AG08396 (cell line): ENCODE measurements at regions not wholly inside any gene's neighbourhood (a gene's known extent, or its start where the extent isn't known, plus 50 kb on each side); places are given as distances from the start of the nearest gene placed in this dataset.
"Not testable (repeated sequence)": the region's sequence is repeated elsewhere in the genome, so short reads cannot be mapped to it uniquely, and the experiment has no call there.

ENCODE experiments used
- DNase-seq: peaks from one replicate; pipeline ENCODE4 v3.0.0; 2012; ENCODE audit warnings: low spot score, mixed read lengths

DNA sequence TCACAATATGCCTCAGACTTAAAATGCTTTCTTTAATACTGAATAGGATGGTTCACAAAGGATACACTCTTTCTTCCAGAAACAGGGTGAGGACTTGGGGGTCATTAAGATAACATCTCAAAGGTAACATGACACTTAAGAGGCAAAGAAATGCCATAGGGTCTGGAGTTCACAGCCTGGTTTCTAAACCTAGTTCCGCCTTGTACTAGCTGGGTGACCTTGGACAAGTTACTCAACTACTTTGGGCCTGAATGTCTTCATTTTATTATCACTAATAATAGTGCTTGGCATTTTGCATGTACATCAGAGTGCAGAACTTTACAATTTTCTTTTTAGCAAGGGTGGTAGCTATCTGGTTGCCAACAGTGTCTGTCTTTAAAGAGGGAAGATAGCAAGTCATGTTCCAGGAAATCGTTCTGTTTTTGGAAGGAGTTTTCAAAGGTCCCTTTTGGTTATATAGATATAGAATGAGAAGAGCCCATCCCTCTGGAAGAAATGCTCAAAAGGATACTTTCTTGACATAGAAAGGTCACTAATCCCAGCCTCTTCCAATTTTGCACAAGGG lies 257.8 kb downstream of the NUAK1 start:
- DNase-seq = no peak

DNA sequence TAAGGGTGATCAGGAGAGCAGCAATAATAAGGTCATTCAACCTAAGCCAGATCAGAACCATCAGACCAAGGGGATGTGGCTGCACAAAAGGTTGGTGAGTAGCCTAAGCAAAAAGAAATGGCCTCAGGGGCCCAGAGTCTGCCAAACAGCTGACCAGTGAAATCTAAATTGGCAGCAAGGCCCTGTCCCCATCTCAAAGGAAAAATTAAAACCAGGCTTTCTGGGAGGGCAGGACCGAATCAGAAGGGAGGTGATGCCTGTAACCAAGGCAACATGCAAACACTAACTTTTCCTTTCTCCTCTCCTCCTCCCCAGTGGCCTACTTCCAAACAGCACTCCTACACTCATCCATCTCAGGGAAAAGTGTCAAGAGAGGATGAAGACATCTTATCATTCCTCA lies 256.4 kb downstream of the NUAK1 start:
- DNase-seq = no peak

DNA sequence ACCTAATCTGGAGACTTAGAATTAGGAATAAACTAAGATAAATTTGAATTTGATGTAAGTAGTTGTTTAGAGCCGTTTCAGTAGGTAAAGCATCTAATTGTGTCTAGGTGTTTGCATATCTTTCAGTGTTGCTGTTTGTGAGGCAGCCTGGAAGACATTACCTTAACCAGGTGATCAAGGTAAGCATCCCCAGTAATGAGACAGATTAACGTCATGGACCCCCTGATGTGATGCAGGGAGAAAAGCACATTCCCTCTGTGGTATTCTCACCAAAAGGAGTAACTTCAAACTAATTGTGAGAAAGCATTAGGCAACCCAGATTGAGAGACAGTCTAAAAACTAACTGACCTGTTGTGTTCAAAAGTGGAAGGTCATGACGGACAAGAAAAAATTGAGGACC lies 251.6 kb downstream of the NUAK1 start:
- no peak for DNase-seq

DNA sequence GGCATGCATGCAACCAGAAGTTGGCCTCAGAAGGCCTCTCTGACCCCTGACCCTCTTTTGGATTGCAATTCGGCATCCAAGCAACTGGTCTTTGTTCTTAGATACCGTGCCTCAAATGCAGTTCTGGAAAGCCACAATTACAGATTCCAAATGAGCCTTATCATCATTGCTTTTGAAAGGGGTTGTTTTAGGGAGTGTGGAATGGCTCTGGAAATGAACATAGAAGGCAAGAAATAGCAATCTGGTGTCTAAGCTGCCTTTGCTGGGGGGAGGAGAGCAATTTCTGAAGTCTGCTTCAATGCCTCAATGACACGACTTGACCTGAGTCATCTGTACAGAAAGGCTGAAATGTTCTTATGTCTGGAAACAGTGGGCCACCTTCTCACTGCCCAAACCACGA lies 250.1 kb downstream of the NUAK1 start:
- DNase-seq = no peak

DNA sequence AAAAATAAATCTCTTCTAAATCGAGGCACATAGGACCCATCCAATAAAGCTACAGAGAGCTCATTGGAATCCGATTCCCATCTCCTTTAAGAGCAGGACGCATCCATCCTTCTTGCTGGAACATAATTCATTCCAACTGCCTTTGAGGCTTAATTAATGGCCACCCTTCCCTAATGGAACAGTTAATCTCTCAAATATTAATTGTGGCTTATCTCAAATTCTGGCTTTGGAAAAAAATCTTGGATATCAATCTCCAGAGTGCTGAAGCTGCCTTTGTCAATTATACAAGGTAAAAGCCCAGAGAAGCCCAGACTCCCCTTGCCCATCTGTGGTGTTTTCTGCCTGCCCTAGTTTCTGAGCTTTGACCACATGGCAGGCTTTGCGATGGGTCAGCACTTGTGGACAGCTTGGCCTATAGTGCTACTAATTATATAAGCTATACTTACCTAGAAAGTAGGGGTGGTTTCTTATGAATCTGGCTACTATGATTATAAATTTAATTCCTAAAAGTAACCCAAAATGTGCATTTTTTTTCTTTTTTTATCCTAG lies 246.3 kb downstream of the NUAK1 start:
- DNase-seq = no peak

DNA sequence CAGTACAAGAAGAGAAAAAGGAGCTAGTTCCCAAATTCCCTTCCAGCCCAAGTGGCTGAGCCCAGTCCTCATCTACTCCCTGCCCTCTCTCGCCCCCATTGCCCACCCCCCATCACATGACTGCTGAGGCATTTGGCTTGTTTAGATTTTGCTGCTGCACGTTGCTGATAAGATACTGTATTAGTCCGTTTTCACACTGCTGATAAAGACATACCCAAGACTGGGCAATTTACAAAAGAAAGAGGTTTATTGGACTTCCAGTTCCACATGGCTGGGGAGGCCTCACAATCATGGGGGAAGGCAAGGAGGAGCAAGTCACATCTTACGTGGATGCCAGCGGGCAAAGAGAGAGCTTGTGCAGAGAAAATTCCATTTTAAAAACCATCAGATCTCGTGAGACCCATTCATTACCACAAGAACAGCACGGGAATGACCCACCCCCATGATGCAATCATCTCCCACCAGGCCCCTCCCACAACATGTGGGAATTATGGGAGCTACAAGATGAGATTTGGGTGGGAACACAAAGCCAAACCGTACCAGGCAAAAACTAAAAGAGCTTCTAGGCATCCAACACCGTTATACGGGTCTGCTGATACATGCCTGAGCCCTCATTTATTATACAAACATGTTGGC lies 243.4 kb downstream of the NUAK1 start:
- not testable (repeated sequence) for DNase-seq

DNA sequence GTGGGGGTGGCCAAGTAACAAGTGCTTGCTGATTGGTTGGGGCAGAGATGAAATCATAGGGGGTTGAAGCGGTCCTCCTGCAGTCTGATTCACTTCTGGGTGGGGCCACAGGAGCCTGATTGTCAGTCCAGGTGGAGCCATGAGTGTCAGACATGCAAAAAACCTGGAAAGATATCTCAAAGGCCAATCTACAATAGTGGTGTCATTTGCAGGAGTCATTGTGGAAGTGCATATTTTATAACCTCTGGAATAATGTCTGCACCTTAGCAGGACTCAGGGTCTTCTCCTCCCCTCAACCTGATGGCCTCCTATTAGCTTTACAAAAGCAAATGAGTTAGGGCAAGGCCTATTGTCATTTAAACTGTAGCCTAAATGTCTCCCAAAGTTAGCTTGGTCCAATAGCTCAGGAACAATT lies 241.4 kb downstream of the NUAK1 start:
- DNase-seq = no peak

DNA sequence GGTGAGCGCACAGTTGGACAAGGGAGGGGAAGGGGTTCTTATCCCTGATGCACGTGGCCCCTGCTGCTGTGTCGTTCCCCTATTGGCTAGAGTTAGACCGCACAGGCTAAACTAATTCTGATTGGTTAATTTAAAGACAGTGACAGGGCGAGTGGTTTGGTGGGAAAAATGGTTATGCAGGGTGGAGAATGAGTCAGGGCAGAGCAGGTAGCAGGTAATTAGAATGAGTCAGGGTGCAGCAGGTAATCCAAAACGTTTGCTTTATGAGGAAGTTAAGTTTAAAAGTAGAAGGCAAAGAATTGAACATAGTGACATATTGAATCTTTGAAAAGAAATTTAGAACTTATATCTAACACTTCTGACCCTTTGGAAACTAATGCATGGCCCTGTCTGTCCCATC lies 240.5 kb downstream of the NUAK1 start:
- DNase-seq = not testable (repeated sequence)

DNA sequence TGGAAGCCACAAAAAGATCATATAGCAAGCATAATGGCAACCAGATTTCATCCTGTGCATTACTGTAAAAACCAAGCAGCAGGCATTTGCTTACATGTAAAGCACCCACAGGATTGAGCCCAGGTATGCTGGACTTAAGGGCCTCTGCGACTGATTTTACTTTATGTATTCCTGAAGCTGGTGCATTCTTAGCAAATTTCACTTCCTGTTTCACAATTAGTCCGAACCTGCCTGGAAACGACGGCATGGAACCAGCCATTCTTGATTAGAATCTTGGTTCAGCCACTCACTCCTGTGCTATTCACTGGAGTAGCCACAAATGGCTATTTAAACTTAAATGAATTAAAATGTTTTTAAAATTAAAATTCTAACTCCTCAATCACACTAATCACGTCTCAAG lies 239.2 kb downstream of the NUAK1 start:
- no peak for DNase-seq

DNA sequence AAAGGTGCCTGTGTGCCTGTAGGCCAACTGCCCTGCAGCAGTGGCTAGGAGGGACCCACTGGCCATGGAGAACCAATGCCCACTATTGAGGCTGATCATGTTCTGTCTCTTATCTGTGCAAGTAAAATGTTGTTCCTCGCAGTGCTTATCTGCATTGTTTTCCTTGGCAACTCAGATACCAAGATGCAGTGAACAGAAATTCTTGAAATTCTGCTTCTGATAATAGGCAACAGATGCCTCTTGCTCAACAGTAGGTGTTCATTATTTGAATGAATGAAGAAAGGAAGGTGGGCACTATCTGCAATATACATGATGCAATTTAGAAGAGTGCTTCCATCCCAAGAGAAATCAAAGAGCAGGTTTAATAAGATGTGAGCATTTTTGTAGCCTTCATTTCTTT lies 232.2 kb downstream of the NUAK1 start:
- no peak for DNase-seq

DNA sequence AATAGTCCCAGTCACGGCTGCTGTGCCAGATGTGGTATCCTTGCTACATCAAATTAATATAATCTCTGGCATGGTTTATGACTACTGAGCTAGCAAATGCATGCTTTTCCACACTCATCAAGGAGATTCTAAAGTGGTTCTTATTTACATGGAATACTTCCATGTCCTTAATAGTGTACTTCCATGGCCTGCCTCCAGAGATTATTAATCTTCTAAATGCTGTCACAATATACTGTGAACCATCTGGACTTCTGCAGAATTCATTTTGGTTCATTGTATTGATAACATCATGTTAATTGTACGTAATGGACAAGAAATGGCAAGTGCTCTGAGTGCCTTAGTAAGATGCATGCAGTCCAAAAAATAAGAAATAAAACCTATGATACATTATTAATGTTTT lies 230.8 kb downstream of the NUAK1 start:
- DNase-seq = no peak

DNA sequence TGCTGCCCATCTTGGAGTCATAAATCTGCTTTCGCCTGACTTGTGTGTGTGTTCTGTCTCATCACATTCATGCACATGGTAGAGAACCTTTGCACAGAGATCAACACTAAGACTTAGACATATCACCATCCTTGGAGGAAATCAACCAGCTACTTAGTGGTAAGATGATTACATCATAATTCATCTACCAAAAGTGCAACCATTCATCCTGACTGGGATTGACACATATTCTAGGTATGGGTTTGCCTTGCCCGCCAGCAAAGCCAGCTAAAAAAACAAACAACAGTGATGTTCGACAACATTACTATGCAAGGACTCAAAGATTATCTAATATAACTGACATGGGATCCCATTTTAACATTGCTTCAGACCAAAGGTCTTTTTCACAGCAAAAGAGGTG lies 228.7 kb downstream of the NUAK1 start:
- no peak for DNase-seq

DNA sequence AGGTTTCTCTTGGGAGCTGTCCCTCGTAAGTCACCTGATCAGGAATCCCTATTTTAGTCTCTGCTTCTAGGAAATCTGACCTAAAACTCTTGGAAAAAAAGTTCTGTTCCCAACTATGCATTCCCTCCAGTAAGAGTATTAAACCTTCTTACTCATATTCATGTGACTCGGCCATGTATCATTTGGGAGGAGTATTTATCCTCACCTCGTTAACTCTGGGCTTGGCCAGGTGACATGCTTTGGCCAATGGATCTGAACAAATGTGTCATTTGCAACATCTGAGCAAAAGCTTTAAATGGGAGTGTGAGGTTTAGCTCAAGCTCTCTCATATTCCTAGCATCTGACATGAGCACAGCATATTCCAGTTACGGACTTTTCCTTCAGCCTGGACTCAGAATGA lies 226.8 kb downstream of the NUAK1 start:
- DNase-seq = no peak

DNA sequence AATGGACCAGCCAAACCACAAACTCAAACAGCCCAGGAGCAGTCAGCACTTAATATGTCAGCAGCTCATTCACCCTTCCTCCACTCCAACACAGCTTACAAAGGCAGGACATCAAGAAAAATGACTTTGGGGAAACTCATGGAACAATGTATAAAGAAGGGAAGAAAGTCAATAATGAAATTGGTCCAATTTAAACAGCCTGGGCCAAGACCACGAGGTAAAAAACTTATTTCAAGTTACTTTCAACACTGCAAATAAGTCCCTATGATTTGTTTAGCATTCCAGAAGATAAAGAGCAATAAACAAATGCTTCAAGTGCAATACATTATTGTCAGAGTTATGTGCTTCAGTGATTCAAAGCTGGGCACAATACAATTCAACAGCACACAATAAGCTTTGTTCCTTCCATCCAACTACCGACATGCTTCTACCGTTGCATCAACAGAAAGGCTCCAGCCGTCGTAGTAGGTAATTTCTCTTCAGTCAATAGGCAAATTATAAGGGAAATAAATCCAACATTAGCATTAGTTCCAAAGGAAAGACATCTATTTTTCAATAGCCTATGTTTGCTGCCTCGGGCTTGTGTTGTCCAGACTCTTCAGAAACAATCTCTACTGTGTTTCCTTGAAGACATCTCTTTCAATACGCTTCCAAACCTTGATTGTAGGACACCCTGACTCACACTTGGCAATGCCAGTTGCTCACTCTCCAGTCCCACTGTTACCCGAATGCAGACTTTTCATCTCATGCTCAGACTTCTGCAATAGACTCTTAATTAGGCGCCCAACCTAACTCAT lies 225.7 kb downstream of the NUAK1 start:
- no peak for DNase-seq

DNA sequence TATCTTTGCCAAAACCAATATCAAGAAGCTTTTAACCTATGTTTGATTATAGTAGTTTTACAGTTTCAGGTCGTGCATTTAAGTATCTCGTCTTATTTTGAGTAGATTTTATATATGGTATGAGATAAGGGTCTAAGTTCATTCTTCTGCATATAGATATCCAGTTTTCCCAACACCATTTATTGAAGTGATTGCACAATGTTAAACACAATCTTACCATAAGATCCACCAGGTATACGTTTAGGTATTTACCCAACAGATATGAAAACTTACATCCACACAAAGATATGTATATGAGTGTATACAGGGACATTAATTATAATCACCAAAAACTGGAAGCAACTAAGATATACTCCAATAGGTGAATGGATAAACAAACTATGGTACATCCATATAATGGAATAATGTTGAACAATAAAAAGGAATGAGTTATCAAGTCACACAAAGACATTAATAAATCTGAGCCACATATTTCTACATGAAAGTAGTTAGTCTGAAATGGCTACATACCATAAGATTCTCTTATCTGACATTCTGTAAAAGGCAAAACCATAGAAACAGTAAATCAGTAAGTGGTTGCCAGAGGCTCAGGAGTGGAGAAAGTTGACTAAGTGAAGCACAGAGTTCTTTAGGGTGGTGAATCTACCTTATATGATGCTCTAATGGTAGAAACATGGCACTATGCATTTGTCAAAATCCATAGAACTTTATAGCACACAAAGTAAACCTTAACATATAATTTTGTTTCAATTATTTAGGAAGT lies 222.6 kb downstream of the NUAK1 start:
- DNase-seq = no peak

DNA sequence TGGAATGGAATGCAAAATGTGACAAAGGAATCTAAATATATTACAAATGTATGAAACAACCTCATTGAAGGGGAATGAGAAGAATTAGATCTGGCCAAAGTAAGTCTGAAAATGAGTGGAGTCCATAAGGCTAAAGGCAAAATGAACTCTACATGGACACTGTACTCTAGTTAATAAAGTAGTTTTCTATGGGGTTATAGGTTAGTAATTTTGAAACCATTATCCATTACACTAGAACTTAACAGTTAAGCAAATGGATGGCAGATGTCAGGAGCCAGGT lies 222.1 kb downstream of the NUAK1 start:
- no peak for DNase-seq

DNA sequence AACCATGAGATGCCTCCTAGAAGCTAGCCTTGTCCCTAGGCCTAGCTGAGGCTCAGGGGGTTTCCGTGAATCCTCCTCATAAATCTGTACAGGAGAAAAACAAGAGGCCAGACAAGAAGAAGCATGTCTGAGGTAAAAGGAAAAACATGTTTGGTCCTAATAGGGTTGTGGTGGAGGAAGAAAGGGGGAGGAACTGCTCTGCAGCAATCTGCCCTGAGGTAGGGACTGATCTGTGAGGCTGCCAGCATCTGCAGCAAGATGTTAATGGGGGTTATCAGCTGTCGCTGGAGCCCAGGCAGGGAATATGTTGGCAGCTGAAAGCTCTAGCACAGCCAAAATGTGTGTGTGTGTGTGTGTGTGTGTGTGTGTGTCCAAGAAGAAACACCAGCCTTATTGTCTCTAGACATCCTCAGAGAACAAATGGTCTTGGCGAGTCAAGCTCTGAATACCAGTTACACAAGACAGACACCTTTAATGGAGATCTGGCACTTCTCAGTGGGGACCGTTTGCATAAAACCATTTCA lies 218.5 kb downstream of the NUAK1 start:
- no peak for DNase-seq

DNA sequence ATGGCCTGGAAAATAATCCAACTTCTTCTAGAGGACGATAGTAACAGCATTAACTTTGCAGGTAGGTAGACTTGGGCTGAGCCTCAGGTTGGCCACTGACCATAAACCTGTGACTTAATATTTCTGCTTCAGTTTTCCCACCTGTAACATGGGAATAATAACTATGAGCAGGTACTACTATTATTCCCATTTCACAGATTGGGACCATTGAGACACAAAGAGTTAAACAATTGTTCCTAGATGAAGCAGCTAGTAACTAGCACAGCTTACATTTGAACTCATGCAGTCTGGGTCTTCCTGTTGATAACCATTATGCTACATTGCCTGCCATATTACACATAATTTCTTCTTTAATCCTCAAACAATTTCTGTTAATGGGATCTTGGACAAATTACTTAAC lies 217.7 kb downstream of the NUAK1 start:
- DNase-seq = no peak

DNA sequence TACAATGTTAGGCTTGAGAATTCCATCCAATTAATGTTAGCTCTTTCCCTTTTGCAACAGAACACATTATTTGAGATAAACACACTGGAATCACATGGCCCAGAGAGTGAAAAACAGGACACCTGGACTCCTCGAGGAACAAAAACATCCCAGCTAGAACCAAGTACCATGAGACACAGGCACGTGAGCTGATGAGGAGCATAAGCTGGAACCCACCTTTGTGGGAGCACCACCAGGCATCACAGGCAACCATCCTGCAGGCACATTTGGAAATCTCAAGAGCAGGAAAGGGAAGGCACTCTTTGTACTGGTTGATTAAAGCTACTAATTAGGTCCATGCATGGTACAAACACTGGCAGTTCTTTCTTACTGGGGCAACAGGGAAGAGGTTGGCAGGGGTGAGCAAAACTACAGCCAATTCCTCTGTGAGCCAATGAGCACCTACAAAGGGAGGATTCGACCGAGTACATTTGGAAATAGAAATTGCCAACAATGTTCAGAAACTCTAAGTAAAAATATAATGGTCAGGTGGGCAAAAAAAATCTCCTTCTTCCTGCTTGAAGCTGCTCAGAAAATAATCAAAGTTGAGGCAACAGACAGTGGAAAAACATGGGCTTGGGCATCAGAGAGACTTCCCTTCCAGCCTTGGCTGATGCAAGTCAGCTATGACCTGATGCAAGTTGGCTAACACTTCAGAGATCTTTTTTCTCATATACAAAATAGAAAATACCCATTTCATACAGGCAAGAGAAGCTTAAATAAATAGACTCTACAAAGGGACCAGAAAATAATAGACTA lies 216.7 kb downstream of the NUAK1 start:
- DNase-seq = no peak

DNA sequence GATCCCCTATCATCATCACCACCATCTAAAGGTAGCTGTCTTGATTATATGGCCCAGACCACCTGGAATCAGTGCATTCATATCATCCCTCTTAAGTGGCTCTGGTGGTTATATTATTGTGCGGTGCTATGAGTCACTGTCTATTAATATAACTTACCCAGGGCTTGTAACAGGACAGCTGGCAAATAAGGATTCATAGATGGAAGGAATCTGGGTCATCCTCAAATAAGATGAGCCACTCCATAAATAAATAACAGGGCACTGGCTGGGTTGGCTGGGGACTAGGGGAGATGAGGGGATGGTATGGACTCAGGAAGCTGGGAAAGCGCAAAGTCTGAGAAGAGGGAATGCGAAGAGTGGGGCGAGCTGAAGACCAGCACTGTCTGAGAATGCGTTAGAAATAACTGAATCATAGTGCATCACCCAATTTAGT lies 216.1 kb downstream of the NUAK1 start:
- DNase-seq = peak; percentile 48

DNA sequence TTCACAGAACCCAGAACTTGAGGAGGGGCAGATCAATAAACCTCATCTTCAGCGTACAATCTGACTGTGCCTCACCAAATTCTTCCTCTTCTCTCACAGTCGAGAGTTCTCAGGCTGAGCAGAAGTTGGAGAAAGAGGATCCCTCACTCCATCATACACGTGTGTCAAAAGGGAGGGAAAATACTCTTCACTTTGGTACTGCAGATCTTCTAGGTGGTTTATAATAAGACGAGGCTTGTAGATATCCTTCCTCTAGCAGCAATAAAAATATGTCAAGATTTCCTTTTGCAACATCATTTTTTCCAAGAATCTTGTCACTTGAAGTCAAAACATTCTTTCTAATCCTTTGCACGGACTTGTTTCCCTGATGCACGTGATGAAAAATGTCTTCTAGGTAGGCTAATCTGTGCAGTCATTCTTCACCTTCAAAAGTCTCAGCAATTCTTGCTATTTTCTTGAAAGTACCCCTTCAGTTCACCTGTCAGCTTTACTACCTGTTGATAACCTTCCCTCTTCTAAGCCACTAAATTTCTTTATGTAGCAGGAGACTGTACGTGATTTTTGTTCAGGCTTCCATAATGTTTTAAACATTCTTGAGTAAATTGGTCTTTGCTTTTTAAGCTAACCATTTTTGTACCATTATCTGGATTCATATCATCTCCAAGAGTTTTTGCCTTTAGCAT lies 214.1 kb downstream of the NUAK1 start:
- no peak for DNase-seq
